ENCODE measurements at regions not wholly inside any gene's neighbourhood (a gene's known extent, or its start where the extent isn't known, plus 50 kb on each side); places are given as distances from the start of the nearest gene placed in this dataset.

DNA sequence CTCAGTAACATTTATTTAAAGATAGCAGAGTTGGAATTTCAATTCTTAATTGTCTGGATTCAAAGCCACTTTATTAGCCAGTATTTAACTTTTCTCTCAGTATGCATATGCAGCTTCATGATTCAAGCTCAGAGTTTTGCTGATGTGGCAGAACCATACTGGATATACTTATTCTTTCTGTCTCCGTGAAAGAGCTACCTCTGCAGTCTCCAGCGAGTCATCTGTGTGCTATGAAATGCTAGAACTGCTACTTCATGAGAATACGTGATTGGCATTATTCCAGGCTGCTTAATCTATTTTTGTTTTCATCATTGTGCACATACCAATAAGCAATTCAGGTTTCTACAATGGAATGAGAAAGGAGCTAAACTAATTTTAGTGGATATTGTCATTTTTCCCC, 743.7 kb downstream of the C4orf33 start:
- TF ChIP-seq POLR2A (IDR thresholded peaks at IDR 0.05; ENCODE audit: low read depth), result no peak
- TF ChIP-seq, protein P1, sequence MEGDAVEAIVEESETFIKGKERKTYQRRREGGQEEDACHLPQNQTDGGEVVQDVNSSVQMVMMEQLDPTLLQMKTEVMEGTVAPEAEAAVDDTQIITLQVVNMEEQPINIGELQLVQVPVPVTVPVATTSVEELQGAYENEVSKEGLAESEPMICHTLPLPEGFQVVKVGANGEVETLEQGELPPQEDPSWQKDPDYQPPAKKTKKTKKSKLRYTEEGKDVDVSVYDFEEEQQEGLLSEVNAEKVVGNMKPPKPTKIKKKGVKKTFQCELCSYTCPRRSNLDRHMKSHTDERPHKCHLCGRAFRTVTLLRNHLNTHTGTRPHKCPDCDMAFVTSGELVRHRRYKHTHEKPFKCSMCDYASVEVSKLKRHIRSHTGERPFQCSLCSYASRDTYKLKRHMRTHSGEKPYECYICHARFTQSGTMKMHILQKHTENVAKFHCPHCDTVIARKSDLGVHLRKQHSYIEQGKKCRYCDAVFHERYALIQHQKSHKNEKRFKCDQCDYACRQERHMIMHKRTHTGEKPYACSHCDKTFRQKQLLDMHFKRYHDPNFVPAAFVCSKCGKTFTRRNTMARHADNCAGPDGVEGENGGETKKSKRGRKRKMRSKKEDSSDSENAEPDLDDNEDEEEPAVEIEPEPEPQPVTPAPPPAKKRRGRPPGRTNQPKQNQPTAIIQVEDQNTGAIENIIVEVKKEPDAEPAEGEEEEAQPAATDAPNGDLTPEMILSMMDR (IDR thresholded peaks at IDR 0.05), result no peak
